ENCODE measurements at regions not wholly inside any gene's neighbourhood (a gene's known extent, or its start where the extent isn't known, plus 50 kb on each side); places are given as distances from the start of the nearest gene placed in this dataset.

GRCh38 chr1:207217778-207218511, 103.5 kb upstream of the CD55 start:
- Histone ChIP-seq H4K20me1 (ENCODE audit: insufficient read depth, low read length) (no peaks in the 10 kb centered on the region), H3K79me2 (ENCODE audit: insufficient read depth, low read length) (no peaks in the 10 kb centered on the region), H3K9ac (ENCODE audit: low read length) (no peak overlapping the region), H3K4me1 (ENCODE audit: insufficient read depth, low read length) (no peaks in the 10 kb centered on the region), H3K4me3 (ENCODE audit: insufficient read depth, low read depth, low read length) (no peak overlapping the region), H3K4me2 (ENCODE audit: low read length) (no peak overlapping the region), H3K27me3 (ENCODE audit: insufficient read depth, low read length) (no peaks in the 10 kb centered on the region), H3K36me3 (ENCODE audit: insufficient read depth, low read length) (no peaks in the 10 kb centered on the region), H2AFZ (ENCODE audit: low read depth, low read length) (no peak overlapping the region), H3K9me3 (ENCODE audit: insufficient read depth, low read depth, low read length) (no peaks in the 10 kb centered on the region), H3K27ac (ENCODE audit: low read depth, low read length) (no peak overlapping the region)
- peaks cover 2% of the 10 kb centered on the region for H3K9me3 Mint-ChIP-seq (ENCODE audit: unreplicated experiment)
- DNase-seq (ENCODE audit: low read depth) (no peak), FAIRE-seq (no peak)
- H3K4me3 Mint-ChIP-seq (ENCODE audit: unreplicated experiment): no peak overlapping the region
- TF ChIP-seq CTCF (IDR thresholded peaks at IDR 0.05; ENCODE audit: insufficient read depth, low read depth, low read length) (no peak), EZH2 (IDR thresholded peaks at IDR 0.05; ENCODE audit: insufficient read depth, low read length) (no peak)
- peaks cover 18% of the 10 kb centered on the region for H3K4me1 Mint-ChIP-seq (ENCODE audit: low read depth, unreplicated experiment)
- no peak overlapping the region for H3K27ac Mint-ChIP-seq (ENCODE audit: unreplicated experiment)
- H3K36me3 Mint-ChIP-seq (ENCODE audit: low read depth, unreplicated experiment): no peaks in the 10 kb centered on the region
- H3K27me3 Mint-ChIP-seq (ENCODE audit: low read depth, unreplicated experiment): no peaks in the 10 kb centered on the region

GRCh38 chr1:207218512-207219362, 102.7 kb upstream of the CD55 start:
- H3K27ac Mint-ChIP-seq (ENCODE audit: unreplicated experiment): no peak overlapping the region
- peaks cover 20% of the 10 kb centered on the region for H3K4me1 Mint-ChIP-seq (ENCODE audit: low read depth, unreplicated experiment)
- Histone ChIP-seq H3K4me1 (ENCODE audit: insufficient read depth, low read length) (no peaks in the 10 kb centered on the region), H3K9ac (ENCODE audit: low read length) (no peak overlapping the region), H3K27ac (ENCODE audit: low read depth, low read length) (no peak overlapping the region), H3K4me3 (ENCODE audit: insufficient read depth, low read depth, low read length) (no peak overlapping the region), H3K9me3 (ENCODE audit: insufficient read depth, low read depth, low read length) (no peaks in the 10 kb centered on the region), H2AFZ (ENCODE audit: low read depth, low read length) (no peak overlapping the region), H3K79me2 (ENCODE audit: insufficient read depth, low read length) (no peaks in the 10 kb centered on the region), H3K36me3 (ENCODE audit: insufficient read depth, low read length) (no peaks in the 10 kb centered on the region), H3K4me2 (ENCODE audit: low read length) (no peak overlapping the region), H3K27me3 (ENCODE audit: insufficient read depth, low read length) (no peaks in the 10 kb centered on the region), H4K20me1 (ENCODE audit: insufficient read depth, low read length) (no peaks in the 10 kb centered on the region)
- peaks cover 2% of the 10 kb centered on the region for H3K9me3 Mint-ChIP-seq (ENCODE audit: unreplicated experiment)
- TF ChIP-seq CTCF (IDR thresholded peaks at IDR 0.05; ENCODE audit: insufficient read depth, low read depth, low read length): no peak
- TF ChIP-seq EZH2 (IDR thresholded peaks at IDR 0.05; ENCODE audit: insufficient read depth, low read length): no peak
- H3K27me3 Mint-ChIP-seq (ENCODE audit: low read depth, unreplicated experiment): no peaks in the 10 kb centered on the region
- DNase-seq (ENCODE audit: low read depth) (no peak), FAIRE-seq (no peak)
- no peaks in the 10 kb centered on the region for H3K36me3 Mint-ChIP-seq (ENCODE audit: low read depth, unreplicated experiment)
- no peak overlapping the region for H3K4me3 Mint-ChIP-seq (ENCODE audit: unreplicated experiment)

Data from astrocyte (in vitro differentiated cells and primary cell).